Mesenchymal stem cell (in vitro differentiated cells and primary cell): ENCODE measurements at regions not wholly inside any gene's neighbourhood (a gene's known extent, or its start where the extent isn't known, plus 50 kb on each side); places are given as distances from the start of the nearest gene placed in this dataset.

ENCODE experiments used
- DNase-seq: peaks from one replicate; pipeline ENCODE4 v3.0.0-alpha.2; 2013
- H2AFZ ChIP-seq: one replicate; pipeline ENCODE4 v1.6.1; 2013; ENCODE audit warnings: low read depth, mild to moderate bottlenecking, control low read depth, inconsistent platforms, low read length, moderate library complexity
- H2AK5ac ChIP-seq: 2 replicates; pipeline ENCODE4 v1.6.1; 2013; ENCODE audit warnings: low read length, moderate library complexity, mild to moderate bottlenecking, inconsistent platforms; ENCODE audit not compliant: severe bottlenecking
- H2BK120ac ChIP-seq: one replicate; pipeline ENCODE4 v1.6.1; 2013; ENCODE audit warnings: low read depth, mild to moderate bottlenecking, inconsistent platforms, low read length, moderate library complexity
- H2BK12ac ChIP-seq, 2 experiments: one replicate each; pipeline ENCODE4 v1.6.1; 2013; ENCODE audit warnings: inconsistent platforms in 2 of 2, low read length in 2 of 2, mild to moderate bottlenecking in 2 of 2, moderate library complexity in 2 of 2, control low read depth in 1 of 2
- H2BK15ac ChIP-seq: one replicate; pipeline ENCODE4 v1.6.1; 2013; ENCODE audit warnings: mild to moderate bottlenecking, low read depth, inconsistent platforms; ENCODE audit not compliant: poor library complexity, severe bottlenecking
- H2BK5ac ChIP-seq: 2 replicates; pipeline ENCODE4 v1.6.1; 2013; ENCODE audit warnings: low read depth, mild to moderate bottlenecking, low read length, control low read depth, inconsistent platforms; ENCODE audit not compliant: poor library complexity, severe bottlenecking
- H3K14ac ChIP-seq, 2 experiments: one replicate each; pipeline ENCODE4 v1.6.1; 2013; ENCODE audit warnings: inconsistent platforms in 2 of 2, low read length in 2 of 2, control low read depth in 1 of 2, mild to moderate bottlenecking in 1 of 2, moderate library complexity in 1 of 2
- H3K18ac ChIP-seq, 2 experiments: one replicate each; pipeline ENCODE4 v1.6.1; 2013; ENCODE audit warnings: inconsistent platforms in 2 of 2, low read length in 2 of 2, control low read depth in 1 of 2, low read depth in 1 of 2, mild to moderate bottlenecking in 1 of 2
- H3K23ac ChIP-seq, 2 experiments: one replicate each; pipeline ENCODE4 v1.6.1; 2013; ENCODE audit warnings: inconsistent platforms in 2 of 2, low read length in 2 of 2, mild to moderate bottlenecking in 2 of 2, moderate library complexity in 2 of 2, control low read depth in 1 of 2
- H3K27ac ChIP-seq: 2 replicates; pipeline ENCODE4 v1.5.1; 2013; ENCODE audit warnings: mild to moderate bottlenecking, moderate library complexity, low read length, control low read depth, inconsistent platforms; ENCODE audit not compliant: poor library complexity, severe bottlenecking
- H3K27me3 ChIP-seq, 2 experiments: 2 replicates each; pipeline versions ENCODE4 v1.6.1 to v1.7.0; 2013; ENCODE audit warnings: low read length in 2 of 2, mild to moderate bottlenecking in 2 of 2, moderate library complexity in 2 of 2, control low read depth in 1 of 2, inconsistent platforms in 1 of 2; ENCODE audit not compliant: control insufficient read depth in 1 of 2, insufficient read depth in 1 of 2
- H3K36me3 ChIP-seq, 2 experiments: 2 replicates each; pipeline versions ENCODE4 v1.6.1 to v1.7.0; 2013; ENCODE audit warnings: low read length in 2 of 2, control low read depth in 1 of 2, inconsistent platforms in 1 of 2, low read depth in 1 of 2, mild to moderate bottlenecking in 1 of 2; ENCODE audit not compliant: insufficient read depth in 2 of 2, control insufficient read depth in 1 of 2
- H3K4ac ChIP-seq, 2 experiments: one replicate each; pipeline ENCODE4 v1.6.1; 2013; ENCODE audit warnings: inconsistent platforms in 2 of 2, low read length in 2 of 2, mild to moderate bottlenecking in 2 of 2, moderate library complexity in 2 of 2, control low read depth in 1 of 2, low read depth in 1 of 2
- H3K4me1 ChIP-seq: 2 replicates; pipeline ENCODE4 v1.6.1; 2013; ENCODE audit warnings: low read depth, low read length, control low read depth; ENCODE audit not compliant: control insufficient read depth, insufficient read depth
- H3K4me2 ChIP-seq: 2 replicates; pipeline ENCODE4 v1.6.1; 2013; ENCODE audit warnings: low read length, mild to moderate bottlenecking, inconsistent platforms; ENCODE audit not compliant: poor library complexity, severe bottlenecking
- H3K4me3 ChIP-seq, 2 experiments: 2 replicates each; pipeline versions ENCODE4 v1.5.1 to v1.7.0; 2013; ENCODE audit warnings: low read length in 2 of 2, mild to moderate bottlenecking in 2 of 2, control low read depth in 1 of 2, low read depth in 1 of 2; ENCODE audit not compliant: insufficient read depth in 1 of 2
- H3K79me1 ChIP-seq: replicated peaks from 2 replicates; pipeline ENCODE4 v1.6.1; 2013; ENCODE audit warnings: mild to moderate bottlenecking, control low read depth, low read length, inconsistent platforms; ENCODE audit not compliant: poor library complexity, severe bottlenecking
- H3K9ac ChIP-seq: 2 replicates; pipeline ENCODE4 v1.7.0; 2013; ENCODE audit warnings: mild to moderate bottlenecking, low read length, moderate library complexity
- H3K9me3 ChIP-seq: 2 replicates; pipeline ENCODE4 v1.7.0; 2013; ENCODE audit warnings: mild to moderate bottlenecking, low read length; ENCODE audit not compliant: control insufficient read depth
- H4K8ac ChIP-seq: one replicate; pipeline ENCODE4 v1.6.1; 2013; ENCODE audit warnings: inconsistent platforms, mild to moderate bottlenecking, low read length, moderate library complexity
- H4K91ac ChIP-seq: one replicate; pipeline ENCODE4 v1.6.1; 2013; ENCODE audit warnings: mild to moderate bottlenecking, low read length, inconsistent platforms
- WGBS: methylation state at CpG from one replicate; pipeline ENCODE4 v1.1.7; 2013; ENCODE audit warnings: mixed read lengths; 5-methylcytosine and 5-hydroxymethylcytosine counted together

- Histone ChIP-seq H2BK15ac (no peak overlapping the region), H3K4me2 (no peak overlapping the region), H3K79me1 (no peaks in the 10 kb centered on the region), H2BK5ac (no peak overlapping the region), H3K14ac (no peak overlapping the region), H3K4ac (no peak overlapping the region), H4K8ac (no peak overlapping the region), H3K27ac (no peak overlapping the region), H2AK5ac (no peak overlapping the region), H3K36me3 (no peaks in the 10 kb centered on the region), H3K4me3 (no peak overlapping the region), H3K4me1 (peaks cover 1% of the 10 kb centered on the region), H3K18ac (no peak overlapping the region), H4K91ac (no peak overlapping the region), H2BK12ac (no peak overlapping the region), H3K9ac (no peak overlapping the region), H3K27me3 (no peaks in the 10 kb centered on the region), H3K9me3 (no peaks in the 10 kb centered on the region), H3K23ac (no peak overlapping the region), H2BK120ac (no peak overlapping the region), H2AFZ (no peak overlapping the region)
- WGBS = 83% methylated on average over 12 of the region's 12 CpGs
- DNase-seq = no peak
These were observed 474.4 kb upstream of the CDH2 start for GRCh38 chr18:28651298-28651697.

GRCh38 chr18:28650860-28651259, 473.9 kb upstream of the CDH2 start:
- Histone ChIP-seq H2AK5ac (no peak overlapping the region), H3K9ac (no peak overlapping the region), H3K4me3 (no peak overlapping the region), H3K27me3 (no peaks in the 10 kb centered on the region), H4K8ac (no peak overlapping the region), H4K91ac (no peak overlapping the region), H3K27ac (no peak overlapping the region), H3K4ac (no peak overlapping the region), H2BK15ac (no peak overlapping the region), H2BK5ac (no peak overlapping the region), H2AFZ (no peak overlapping the region), H3K14ac (no peak overlapping the region), H3K4me2 (no peak overlapping the region), H2BK12ac (no peak overlapping the region), H3K36me3 (no peaks in the 10 kb centered on the region), H3K79me1 (no peaks in the 10 kb centered on the region), H3K4me1 (peaks cover 1% of the 10 kb centered on the region), H3K18ac (no peak overlapping the region), H3K23ac (no peak overlapping the region), H2BK120ac (no peak overlapping the region), H3K9me3 (no peaks in the 10 kb centered on the region)
- DNase-seq = no peak
- no CpG with 5 or more reads among the region's 2 CpGs for WGBS

- no peaks in the 10 kb centered on the region for H3K79me1 ChIP-seq
- no peak overlapping the region for H2AK5ac ChIP-seq
- H2BK120ac ChIP-seq = no peak overlapping the region
- no peak for DNase-seq
- no peak overlapping the region for H2AFZ ChIP-seq
- H3K18ac ChIP-seq = no peak overlapping the region
- H3K27ac ChIP-seq = no peak overlapping the region
- no peak overlapping the region for H2BK5ac ChIP-seq
- peaks cover 1% of the 10 kb centered on the region for H3K4me1 ChIP-seq
- H3K23ac ChIP-seq = no peak overlapping the region
- H3K14ac ChIP-seq = no peak overlapping the region
- no peak overlapping the region for H3K4me3 ChIP-seq
- no peak overlapping the region for H4K8ac ChIP-seq
- H3K9me3 ChIP-seq = no peaks in the 10 kb centered on the region
- H3K4ac ChIP-seq = no peak overlapping the region
- H3K27me3 ChIP-seq = no peaks in the 10 kb centered on the region
- H3K4me2 ChIP-seq = no peak overlapping the region
- H3K36me3 ChIP-seq = no peaks in the 10 kb centered on the region
- 93% methylated on average over 3 of the region's 3 CpGs for WGBS
- no peak overlapping the region for H4K91ac ChIP-seq
- H2BK12ac ChIP-seq = no peak overlapping the region
- no peak overlapping the region for H2BK15ac ChIP-seq
- H3K9ac ChIP-seq = no peak overlapping the region
These were observed 471.0 kb upstream of the CDH2 start for GRCh38 chr18:28647961-28648360.

GRCh38 chr18:28637897-28638296, 461.0 kb upstream of the CDH2 start:
- no peak overlapping the region for H3K14ac ChIP-seq
- H3K4me3 ChIP-seq = no peak overlapping the region
- no peaks in the 10 kb centered on the region for H3K4me1 ChIP-seq
- no peaks in the 10 kb centered on the region for H3K36me3 ChIP-seq
- H3K27ac ChIP-seq = no peak overlapping the region
- H3K79me1 ChIP-seq = no peaks in the 10 kb centered on the region
- no peak overlapping the region for H4K91ac ChIP-seq
- H3K4me2 ChIP-seq = no peak overlapping the region
- no peak overlapping the region for H4K8ac ChIP-seq
- H2AFZ ChIP-seq = no peak overlapping the region
- H3K4ac ChIP-seq = no peak overlapping the region
- no peak overlapping the region for H2BK12ac ChIP-seq
- WGBS = 100% methylated on average over 1 of the region's 2 CpGs
- H2BK120ac ChIP-seq = no peak overlapping the region
- no peak overlapping the region for H2AK5ac ChIP-seq
- H2BK5ac ChIP-seq = no peak overlapping the region
- H2BK15ac ChIP-seq = no peak overlapping the region
- no peak overlapping the region for H3K9ac ChIP-seq
- H3K9me3 ChIP-seq = no peaks in the 10 kb centered on the region
- no peak overlapping the region for H3K18ac ChIP-seq
- no peak for DNase-seq
- no peak overlapping the region for H3K23ac ChIP-seq
- H3K27me3 ChIP-seq = no peaks in the 10 kb centered on the region
